ENCODE measurements at regions not wholly inside any gene's neighbourhood (a gene's known extent, or its start where the extent isn't known, plus 50 kb on each side); places are given as distances from the start of the nearest gene placed in this dataset.

GRCh38 chr16:58962811-58963210 is 228.7 kb upstream of the GOT2 start:
- Histone ChIP-seq H2AFZ (ENCODE audit: low read length) (no peak overlapping the region), H3K79me2 (ENCODE audit: insufficient read depth, low read length) (no peaks in the 10 kb centered on the region), H3K27me3 (ENCODE audit: insufficient read depth, low read length) (no peaks in the 10 kb centered on the region), H3K9me3 (ENCODE audit: low read depth, low read length) (no peaks in the 10 kb centered on the region), H3K36me3 (ENCODE audit: insufficient read depth, low read length) (no peaks in the 10 kb centered on the region), H4K20me1 (ENCODE audit: insufficient read depth, low read length) (no peaks in the 10 kb centered on the region), H3K27ac (ENCODE audit: low read depth, low read length) (no peak overlapping the region), H3K4me1 (ENCODE audit: insufficient read depth, low read length) (no peaks in the 10 kb centered on the region), H3K4me3 (ENCODE audit: insufficient read depth, low read length) (no peak overlapping the region), H3K4me2 (ENCODE audit: insufficient read depth, low read length) (no peak overlapping the region)
- TF ChIP-seq, protein P1, sequence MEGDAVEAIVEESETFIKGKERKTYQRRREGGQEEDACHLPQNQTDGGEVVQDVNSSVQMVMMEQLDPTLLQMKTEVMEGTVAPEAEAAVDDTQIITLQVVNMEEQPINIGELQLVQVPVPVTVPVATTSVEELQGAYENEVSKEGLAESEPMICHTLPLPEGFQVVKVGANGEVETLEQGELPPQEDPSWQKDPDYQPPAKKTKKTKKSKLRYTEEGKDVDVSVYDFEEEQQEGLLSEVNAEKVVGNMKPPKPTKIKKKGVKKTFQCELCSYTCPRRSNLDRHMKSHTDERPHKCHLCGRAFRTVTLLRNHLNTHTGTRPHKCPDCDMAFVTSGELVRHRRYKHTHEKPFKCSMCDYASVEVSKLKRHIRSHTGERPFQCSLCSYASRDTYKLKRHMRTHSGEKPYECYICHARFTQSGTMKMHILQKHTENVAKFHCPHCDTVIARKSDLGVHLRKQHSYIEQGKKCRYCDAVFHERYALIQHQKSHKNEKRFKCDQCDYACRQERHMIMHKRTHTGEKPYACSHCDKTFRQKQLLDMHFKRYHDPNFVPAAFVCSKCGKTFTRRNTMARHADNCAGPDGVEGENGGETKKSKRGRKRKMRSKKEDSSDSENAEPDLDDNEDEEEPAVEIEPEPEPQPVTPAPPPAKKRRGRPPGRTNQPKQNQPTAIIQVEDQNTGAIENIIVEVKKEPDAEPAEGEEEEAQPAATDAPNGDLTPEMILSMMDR (IDR thresholded peaks at IDR 0.05; ENCODE audit: extremely low read depth, low read depth, low read length) = no peak
- no peak for DNase-seq (ENCODE audit: insufficient read length, low spot score, missing footprints)

GRCh38 chr16:58960484-58960883 is 226.4 kb upstream of the GOT2 start:
- Histone ChIP-seq H2AFZ (ENCODE audit: low read length) (no peak overlapping the region), H3K36me3 (ENCODE audit: insufficient read depth, low read length) (no peaks in the 10 kb centered on the region), H3K79me2 (ENCODE audit: insufficient read depth, low read length) (no peaks in the 10 kb centered on the region), H3K4me2 (ENCODE audit: insufficient read depth, low read length) (no peak overlapping the region), H3K4me3 (ENCODE audit: insufficient read depth, low read length) (no peak overlapping the region), H3K4me1 (ENCODE audit: insufficient read depth, low read length) (no peaks in the 10 kb centered on the region), H4K20me1 (ENCODE audit: insufficient read depth, low read length) (no peaks in the 10 kb centered on the region), H3K9me3 (ENCODE audit: low read depth, low read length) (no peaks in the 10 kb centered on the region), H3K27me3 (ENCODE audit: insufficient read depth, low read length) (no peaks in the 10 kb centered on the region), H3K27ac (ENCODE audit: low read depth, low read length) (no peak overlapping the region)
- TF ChIP-seq, protein P1 (IDR thresholded peaks at IDR 0.05; ENCODE audit: extremely low read depth, low read depth, low read length) = no peak
- DNase-seq (ENCODE audit: insufficient read length, low spot score, missing footprints) = no peak

DNA sequence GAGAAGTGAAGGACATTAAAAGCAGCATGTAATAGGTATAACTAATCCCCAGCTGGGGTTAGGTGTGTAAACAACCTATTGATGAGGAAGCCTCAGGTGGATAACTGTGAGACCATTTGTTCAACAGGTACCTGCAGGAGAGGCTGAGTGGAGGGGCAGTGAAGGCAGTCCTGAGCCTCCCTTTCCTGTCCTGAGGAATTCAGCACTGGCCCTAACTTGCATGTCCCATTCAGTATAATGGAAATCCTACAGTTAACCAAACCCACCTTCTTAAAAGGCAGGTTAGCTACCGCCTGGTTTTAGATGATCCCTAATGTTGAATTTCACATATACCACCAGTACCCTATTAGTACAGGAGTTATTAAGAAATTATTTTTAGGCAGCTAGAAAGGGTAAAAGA is 225.9 kb upstream of the GOT2 start:
- TF ChIP-seq, protein P1 (IDR thresholded peaks at IDR 0.05; ENCODE audit: extremely low read depth, low read depth, low read length) = no peak
- no peak overlapping the region for H2AFZ ChIP-seq (ENCODE audit: low read length)
- H3K36me3 ChIP-seq (ENCODE audit: insufficient read depth, low read length) = no peaks in the 10 kb centered on the region
- no peaks in the 10 kb centered on the region for H3K9me3 ChIP-seq (ENCODE audit: low read depth, low read length)
- H3K79me2 ChIP-seq (ENCODE audit: insufficient read depth, low read length) = no peaks in the 10 kb centered on the region
- no peak overlapping the region for H3K4me3 ChIP-seq (ENCODE audit: insufficient read depth, low read length)
- H3K4me2 ChIP-seq (ENCODE audit: insufficient read depth, low read length) = no peak overlapping the region
- no peak overlapping the region for H3K27ac ChIP-seq (ENCODE audit: low read depth, low read length)
- no peak for DNase-seq (ENCODE audit: insufficient read length, low spot score, missing footprints)
- no peaks in the 10 kb centered on the region for H3K27me3 ChIP-seq (ENCODE audit: insufficient read depth, low read length)
- no peaks in the 10 kb centered on the region for H4K20me1 ChIP-seq (ENCODE audit: insufficient read depth, low read length)
- no peaks in the 10 kb centered on the region for H3K4me1 ChIP-seq (ENCODE audit: insufficient read depth, low read length)

- Histone ChIP-seq H3K4me1 (ENCODE audit: insufficient read depth, low read length) (no peaks in the 10 kb centered on the region), H3K36me3 (ENCODE audit: insufficient read depth, low read length) (no peaks in the 10 kb centered on the region), H3K4me3 (ENCODE audit: insufficient read depth, low read length) (no peak overlapping the region), H3K27ac (ENCODE audit: low read depth, low read length) (no peak overlapping the region), H4K20me1 (ENCODE audit: insufficient read depth, low read length) (no peaks in the 10 kb centered on the region), H3K4me2 (ENCODE audit: insufficient read depth, low read length) (no peak overlapping the region), H2AFZ (ENCODE audit: low read length) (no peak overlapping the region), H3K27me3 (ENCODE audit: insufficient read depth, low read length) (no peaks in the 10 kb centered on the region), H3K79me2 (ENCODE audit: insufficient read depth, low read length) (no peaks in the 10 kb centered on the region), H3K9me3 (ENCODE audit: low read depth, low read length) (no peaks in the 10 kb centered on the region)
- DNase-seq (ENCODE audit: insufficient read length, low spot score, missing footprints) = no peak
- TF ChIP-seq, protein P1 (IDR thresholded peaks at IDR 0.05; ENCODE audit: extremely low read depth, low read depth, low read length) = no peak
These were observed 224.6 kb upstream of the GOT2 start for GRCh38 chr16:58958749-58959148.
